Neural crest cell (in vitro differentiated cells): ENCODE measurements at regions not wholly inside any gene's neighbourhood (a gene's known extent, or its start where the extent isn't known, plus 50 kb on each side); places are given as distances from the start of the nearest gene placed in this dataset.

Experiments used
- DNase-seq: peaks from one replicate; pipeline ENCODE4 v3.0.0; 2021; ENCODE audit warnings: low read depth, mixed read lengths, low spot score
- H3K27ac Mint-ChIP-seq: one replicate; pipeline ENCODE4 v1.8.0; 2021; ENCODE audit warnings: mild to moderate bottlenecking, mixed read lengths; ENCODE audit not compliant: unreplicated experiment
- H3K27me3 Mint-ChIP-seq: 2 replicates; pipeline ENCODE4 v1.8.0; 2021; ENCODE audit warnings: low read depth, mild to moderate bottlenecking, mixed read lengths
- H3K36me3 Mint-ChIP-seq: 2 replicates; pipeline ENCODE4 v1.8.0; 2021; ENCODE audit warnings: low read depth, mild to moderate bottlenecking, mixed read lengths
- H3K4me1 Mint-ChIP-seq: 2 replicates; pipeline ENCODE4 v1.8.0; 2021; ENCODE audit warnings: mixed read lengths
- H3K4me3 Mint-ChIP-seq: one replicate; pipeline ENCODE4 v1.8.0; 2021; ENCODE audit warnings: mild to moderate bottlenecking, mixed read lengths
- H3K9me3 Mint-ChIP-seq: 2 replicates; pipeline ENCODE4 v1.8.0; 2021; ENCODE audit warnings: mixed read lengths
- TF ChIP-seq, protein P1 (sequence below): fragments of 200-600 bp; sonication (generic); conservative IDR thresholded peaks from 2 replicates; pipeline ENCODE4 v1.5.0; 2021; ENCODE audit warnings: antibody characterized with exemption, mild to moderate bottlenecking

DNA sequence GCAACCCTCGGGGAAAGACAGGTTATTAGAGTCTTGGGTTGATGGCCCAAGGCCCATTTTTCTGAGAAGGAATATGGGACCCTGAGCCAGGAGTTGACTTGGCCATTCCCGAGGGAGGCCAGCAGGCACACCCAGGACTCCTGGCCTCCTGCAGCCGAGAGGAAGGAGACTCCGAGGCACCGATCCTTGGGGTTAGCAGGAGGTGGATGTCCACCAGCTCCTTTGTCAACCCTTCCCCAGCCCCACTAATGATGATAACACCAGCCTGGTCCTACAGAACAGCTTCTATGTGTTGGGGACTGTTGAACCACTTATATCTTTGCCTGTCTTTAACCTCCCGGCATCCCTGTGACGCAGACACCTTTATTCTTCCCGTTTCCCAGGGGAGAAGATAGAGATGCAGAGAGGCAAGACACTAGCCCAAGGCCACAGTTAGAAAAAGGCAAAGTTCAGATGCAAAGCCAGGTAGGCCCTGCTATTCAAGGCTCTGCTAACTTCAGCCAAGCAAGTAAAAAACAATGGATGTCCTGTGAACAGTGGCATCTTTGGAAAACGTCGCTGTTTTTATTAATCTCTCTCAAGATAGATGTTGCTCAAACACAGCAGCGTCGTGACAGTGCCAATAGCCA, 767.3 kb upstream of the TBX3 start:
- Mint-ChIP-seq H3K4me3 (peak overlapping the region; percentile 87), H3K4me1 (peaks cover 26% of the 10 kb centered on the region), H3K27me3 (peaks cover 56% of the 10 kb centered on the region), H3K36me3 (no peaks in the 10 kb centered on the region), H3K9me3 (no peaks in the 10 kb centered on the region), H3K27ac (no peak overlapping the region)
- TF ChIP-seq, protein P1, sequence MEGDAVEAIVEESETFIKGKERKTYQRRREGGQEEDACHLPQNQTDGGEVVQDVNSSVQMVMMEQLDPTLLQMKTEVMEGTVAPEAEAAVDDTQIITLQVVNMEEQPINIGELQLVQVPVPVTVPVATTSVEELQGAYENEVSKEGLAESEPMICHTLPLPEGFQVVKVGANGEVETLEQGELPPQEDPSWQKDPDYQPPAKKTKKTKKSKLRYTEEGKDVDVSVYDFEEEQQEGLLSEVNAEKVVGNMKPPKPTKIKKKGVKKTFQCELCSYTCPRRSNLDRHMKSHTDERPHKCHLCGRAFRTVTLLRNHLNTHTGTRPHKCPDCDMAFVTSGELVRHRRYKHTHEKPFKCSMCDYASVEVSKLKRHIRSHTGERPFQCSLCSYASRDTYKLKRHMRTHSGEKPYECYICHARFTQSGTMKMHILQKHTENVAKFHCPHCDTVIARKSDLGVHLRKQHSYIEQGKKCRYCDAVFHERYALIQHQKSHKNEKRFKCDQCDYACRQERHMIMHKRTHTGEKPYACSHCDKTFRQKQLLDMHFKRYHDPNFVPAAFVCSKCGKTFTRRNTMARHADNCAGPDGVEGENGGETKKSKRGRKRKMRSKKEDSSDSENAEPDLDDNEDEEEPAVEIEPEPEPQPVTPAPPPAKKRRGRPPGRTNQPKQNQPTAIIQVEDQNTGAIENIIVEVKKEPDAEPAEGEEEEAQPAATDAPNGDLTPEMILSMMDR, result no peak
- DNase-seq, result no peak

DNA sequence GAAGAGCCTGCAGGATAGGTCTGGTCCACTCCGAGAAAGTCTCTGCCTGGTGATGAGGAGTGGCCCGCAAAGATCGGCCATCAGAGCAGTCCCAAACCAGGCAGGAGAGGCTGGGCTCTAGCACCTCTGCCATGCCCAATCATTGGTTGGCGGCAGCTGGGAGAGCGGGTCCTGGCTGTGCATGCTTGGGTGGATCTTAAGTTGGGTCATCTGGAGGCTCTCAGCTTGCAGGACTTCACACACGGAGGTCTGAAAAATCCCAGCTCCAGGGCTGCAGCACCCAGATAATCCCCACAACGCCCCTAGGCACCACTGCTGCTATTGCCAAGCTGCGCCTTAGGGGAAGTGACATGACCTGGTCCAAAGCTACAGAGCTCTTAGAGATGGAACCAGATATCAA, 766.7 kb upstream of the TBX3 start:
- H3K9me3 Mint-ChIP-seq, result no peaks in the 10 kb centered on the region
- no peak overlapping the region for H3K27ac Mint-ChIP-seq
- peaks cover 26% of the 10 kb centered on the region for H3K4me1 Mint-ChIP-seq
- TF ChIP-seq, protein P1, result no peak
- peaks cover 52% of the 10 kb centered on the region for H3K27me3 Mint-ChIP-seq
- H3K36me3 Mint-ChIP-seq, result no peaks in the 10 kb centered on the region
- no peak for DNase-seq
- peak overlapping the region; percentile 42 for H3K4me3 Mint-ChIP-seq

DNA sequence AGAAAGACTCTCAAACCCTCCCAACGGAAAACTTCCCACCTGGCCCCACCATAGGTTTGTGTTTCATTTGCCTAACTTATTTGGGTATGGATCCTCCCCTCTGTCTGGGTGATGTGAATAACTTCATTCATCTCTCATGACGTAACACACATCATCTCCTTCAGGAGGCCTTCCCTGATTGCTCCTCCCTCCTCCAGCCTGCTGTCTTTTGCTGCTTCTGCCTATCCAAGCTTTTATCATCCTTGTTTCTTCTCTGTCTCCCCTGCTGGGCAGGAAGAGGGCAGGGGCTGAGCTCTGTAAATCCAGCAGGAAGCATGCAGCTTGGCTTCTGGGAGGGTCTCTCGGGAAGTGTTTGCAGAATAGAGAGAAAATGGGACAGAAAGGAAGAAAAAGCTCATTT, 766.0 kb upstream of the TBX3 start:
- Mint-ChIP-seq H3K27me3 (peaks cover 46% of the 10 kb centered on the region), H3K27ac (no peak overlapping the region), H3K4me3 (peak overlapping the region; percentile 42), H3K4me1 (peaks cover 26% of the 10 kb centered on the region), H3K9me3 (no peaks in the 10 kb centered on the region), H3K36me3 (no peaks in the 10 kb centered on the region)
- no peak for DNase-seq
- TF ChIP-seq, protein P1, result no peak

DNA sequence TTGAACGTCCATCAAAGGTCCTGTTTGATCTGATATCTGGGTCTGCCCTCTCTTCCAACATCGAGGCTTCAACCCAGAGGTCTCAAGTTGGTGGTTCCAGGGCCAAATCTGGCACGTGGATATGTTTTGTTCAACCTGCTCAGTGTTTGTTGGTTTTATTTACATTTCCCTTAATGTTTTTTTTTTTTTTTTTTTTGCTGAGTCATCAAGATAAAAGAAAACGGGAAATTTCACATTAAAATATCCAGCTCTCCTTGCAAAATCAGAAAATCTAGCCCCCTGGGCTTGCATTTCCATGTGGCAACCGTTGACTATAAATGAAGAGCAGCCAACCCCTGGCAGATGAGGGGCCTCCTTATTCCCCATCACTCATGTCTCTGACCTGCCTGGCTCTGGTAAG, 765.6 kb upstream of the TBX3 start:
- Mint-ChIP-seq H3K9me3 (no peaks in the 10 kb centered on the region), H3K4me3 (peak overlapping the region; percentile 25), H3K27me3 (peaks cover 46% of the 10 kb centered on the region), H3K4me1 (peaks cover 26% of the 10 kb centered on the region), H3K36me3 (no peaks in the 10 kb centered on the region), H3K27ac (no peak overlapping the region)
- no peak for DNase-seq
- TF ChIP-seq, protein P1, result no peak

DNA sequence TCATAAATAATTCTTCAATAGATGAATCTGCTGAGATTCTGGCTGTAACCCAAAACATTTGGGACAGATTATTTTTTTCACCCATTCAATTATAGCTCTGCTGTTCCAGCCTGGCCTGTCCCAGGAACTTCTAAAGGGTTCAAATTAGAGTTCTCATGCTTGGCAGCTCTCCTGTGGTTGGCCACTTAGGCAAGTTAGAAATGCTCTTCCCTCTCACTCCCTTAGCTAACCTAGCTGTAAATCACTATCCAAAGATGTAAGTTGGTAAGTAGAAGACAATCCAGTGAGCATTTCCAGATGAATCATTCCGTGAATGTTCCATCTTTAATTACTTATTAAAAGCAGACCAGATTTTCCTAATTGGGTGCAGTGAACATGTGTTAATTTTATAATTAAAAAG, 760.4 kb upstream of the TBX3 start:
- peaks cover 3% of the 10 kb centered on the region for H3K4me1 Mint-ChIP-seq
- no peak overlapping the region for H3K4me3 Mint-ChIP-seq
- TF ChIP-seq, protein P1, result no peak
- H3K9me3 Mint-ChIP-seq, result no peaks in the 10 kb centered on the region
- no peaks in the 10 kb centered on the region for H3K36me3 Mint-ChIP-seq
- no peak overlapping the region for H3K27ac Mint-ChIP-seq
- DNase-seq, result no peak
- H3K27me3 Mint-ChIP-seq, result peaks cover 26% of the 10 kb centered on the region
